ENCODE measurements at regions not wholly inside any gene's neighbourhood (a gene's known extent, or its start where the extent isn't known, plus 50 kb on each side); places are given as distances from the start of the nearest gene placed in this dataset.

DNA sequence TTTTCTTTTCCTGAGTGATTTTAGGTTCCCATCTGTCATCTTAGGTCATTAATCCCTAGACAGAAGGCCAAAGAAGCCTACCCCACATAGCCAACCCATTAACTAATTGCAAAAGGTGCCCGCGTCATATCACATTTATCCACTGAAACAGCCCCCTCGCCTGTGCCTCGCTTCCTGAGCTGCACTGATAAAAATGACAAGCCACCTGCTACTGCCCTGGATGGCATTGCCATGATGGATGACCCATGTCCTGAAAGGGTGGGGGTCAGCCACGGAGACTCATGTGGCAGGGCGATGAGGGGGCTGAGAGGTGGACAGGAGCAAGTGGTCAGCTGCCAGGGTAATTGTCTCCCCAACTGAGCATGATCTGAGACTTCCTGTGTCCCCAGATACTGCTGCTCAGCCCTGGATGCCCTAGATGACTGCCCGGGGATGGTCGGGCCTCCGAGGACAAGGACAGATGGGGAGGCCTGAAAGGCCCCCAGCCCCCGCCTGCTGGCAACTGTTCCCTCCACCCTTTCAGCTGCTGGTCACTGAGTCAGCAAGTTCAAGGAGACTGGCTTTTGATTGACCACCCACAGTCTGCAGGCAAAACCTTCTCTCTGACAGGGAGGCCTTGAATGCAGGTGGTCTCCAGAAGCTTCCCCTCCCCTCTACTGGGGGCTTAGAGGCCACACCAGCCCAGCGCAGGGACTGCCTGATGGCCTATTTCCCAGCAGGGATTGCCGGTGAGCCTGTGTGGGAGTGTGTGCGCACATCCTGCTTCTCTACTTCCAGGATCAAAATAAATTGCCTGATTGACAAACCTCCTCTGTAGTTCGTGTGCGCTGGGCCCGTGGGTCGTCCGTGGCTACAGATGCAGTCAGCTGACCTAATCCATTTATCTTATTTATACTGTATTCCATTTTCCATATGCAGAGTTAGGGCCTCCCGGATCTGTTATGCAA lies 496.3 kb downstream of the BCOR start:
- Mint-ChIP-seq H3K36me3 (ENCODE audit: low read depth) (no peaks in the 10 kb centered on the region), H3K4me3 (no peak overlapping the region), H3K4me1 (ENCODE audit: low read depth) (no peaks in the 10 kb centered on the region), H3K9me3 (no peaks in the 10 kb centered on the region), H3K27me3 (ENCODE audit: insufficient read depth) (peaks cover 15% of the 10 kb centered on the region), H3K27ac (no peak overlapping the region)
- TF ChIP-seq CTCF (IDR thresholded peaks at IDR 0.05) = no peak
- no peak for DNase-seq

DNA sequence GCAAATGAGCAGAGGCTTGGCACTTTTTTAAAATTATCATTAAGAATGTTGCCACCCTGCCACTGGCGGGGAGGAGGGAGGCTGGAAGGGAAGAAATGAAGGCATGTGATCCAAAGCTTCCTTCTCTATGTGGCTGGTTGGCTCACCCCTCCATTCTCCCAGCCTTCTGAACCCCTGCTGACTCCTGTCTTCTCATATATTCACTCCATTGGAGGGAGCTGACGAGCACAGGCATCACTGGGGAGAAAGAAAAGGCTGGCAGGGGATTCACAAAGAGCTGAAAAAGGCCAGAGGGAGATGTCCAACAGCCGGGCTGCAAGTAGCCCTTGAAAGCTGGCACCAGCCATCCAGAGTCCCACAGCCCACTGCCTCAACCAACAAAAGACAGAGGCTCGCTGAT lies 495.6 kb downstream of the BCOR start:
- Mint-ChIP-seq H3K27ac (no peak overlapping the region), H3K27me3 (ENCODE audit: insufficient read depth) (peaks cover 17% of the 10 kb centered on the region), H3K4me1 (ENCODE audit: low read depth) (no peaks in the 10 kb centered on the region), H3K4me3 (no peak overlapping the region), H3K9me3 (no peaks in the 10 kb centered on the region), H3K36me3 (ENCODE audit: low read depth) (no peaks in the 10 kb centered on the region)
- no peak for DNase-seq
- no peak for TF ChIP-seq CTCF (IDR thresholded peaks at IDR 0.05)

DNA sequence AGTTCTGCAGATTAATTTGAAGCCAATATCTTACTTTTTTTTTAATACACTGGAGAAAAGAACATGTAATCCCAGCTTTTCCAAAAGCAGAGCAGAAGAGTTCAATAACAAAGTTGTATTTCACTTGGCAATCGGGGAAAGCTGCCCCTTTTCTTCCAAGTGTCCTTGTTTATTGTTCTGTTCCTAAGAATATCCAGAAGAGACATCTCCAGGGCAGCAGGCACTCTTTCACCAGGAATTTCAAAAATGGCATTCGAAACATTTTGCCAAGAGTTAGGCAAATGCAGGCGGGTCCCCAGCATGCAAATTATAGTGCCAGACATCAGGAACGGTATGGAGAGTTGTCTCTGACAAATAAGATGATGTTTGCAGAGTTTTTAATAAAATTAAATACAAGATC lies 494.5 kb downstream of the BCOR start:
- Mint-ChIP-seq H3K27ac (no peak overlapping the region), H3K36me3 (ENCODE audit: low read depth) (no peaks in the 10 kb centered on the region), H3K4me3 (no peak overlapping the region), H3K27me3 (ENCODE audit: insufficient read depth) (peaks cover 15% of the 10 kb centered on the region; the same call in 1 of the 2 replicates), H3K9me3 (no peaks in the 10 kb centered on the region), H3K4me1 (ENCODE audit: low read depth) (no peaks in the 10 kb centered on the region)
- no peak for TF ChIP-seq CTCF (IDR thresholded peaks at IDR 0.05)
- DNase-seq = no peak

DNA sequence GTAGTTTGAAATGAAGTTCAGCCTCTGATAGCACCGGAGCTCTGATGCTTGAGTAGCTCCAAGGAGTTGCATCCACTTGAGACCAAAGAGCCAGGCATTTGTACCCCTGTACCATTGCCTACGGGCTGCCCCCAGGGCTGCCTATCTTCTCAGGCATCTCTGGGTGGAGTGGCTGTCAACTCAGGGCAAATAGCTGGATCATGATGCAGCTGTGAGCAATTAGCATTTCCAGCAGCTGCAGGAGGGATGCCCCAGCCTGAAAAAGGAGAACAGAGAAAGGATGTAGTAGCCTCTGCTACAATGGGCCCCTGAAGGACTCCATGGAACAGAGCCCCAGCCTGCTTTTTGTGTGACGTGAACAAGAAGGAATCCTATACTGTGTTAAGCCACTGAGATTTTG lies 492.6 kb downstream of the BCOR start:
- H3K4me3 Mint-ChIP-seq = no peak overlapping the region
- no peaks in the 10 kb centered on the region for H3K9me3 Mint-ChIP-seq
- no peak overlapping the region for H3K27ac Mint-ChIP-seq
- no peaks in the 10 kb centered on the region for H3K36me3 Mint-ChIP-seq (ENCODE audit: low read depth)
- no peaks in the 10 kb centered on the region for H3K4me1 Mint-ChIP-seq (ENCODE audit: low read depth)
- DNase-seq = no peak
- peaks cover 16% of the 10 kb centered on the region; the same call in 1 of the 2 replicates for H3K27me3 Mint-ChIP-seq (ENCODE audit: insufficient read depth)
- TF ChIP-seq CTCF (IDR thresholded peaks at IDR 0.05) = no peak

DNA sequence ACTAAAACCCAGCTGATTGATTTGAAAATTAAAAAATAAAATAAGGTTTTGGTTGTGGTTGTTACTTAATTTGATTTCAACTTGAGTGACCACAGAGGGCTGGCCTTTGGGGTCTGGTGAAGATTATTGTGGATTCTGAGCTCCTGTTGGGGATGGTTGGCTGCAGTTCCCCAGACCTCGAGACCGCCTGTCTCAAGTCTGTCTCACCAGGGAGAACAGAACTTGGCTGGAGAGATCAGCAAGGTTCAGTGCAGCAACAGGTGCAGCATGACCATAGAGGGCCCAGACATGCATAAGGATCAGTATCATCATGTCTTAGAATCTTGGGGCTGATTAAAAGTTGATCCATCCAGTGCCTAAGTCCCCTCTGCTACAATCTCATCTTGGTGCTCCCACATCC lies 491.9 kb downstream of the BCOR start:
- no peak overlapping the region for H3K4me3 Mint-ChIP-seq
- DNase-seq = no peak
- H3K27me3 Mint-ChIP-seq (ENCODE audit: insufficient read depth) = peaks cover 23% of the 10 kb centered on the region; the same call in 1 of the 2 replicates
- no peak overlapping the region for H3K27ac Mint-ChIP-seq
- no peak for TF ChIP-seq CTCF (IDR thresholded peaks at IDR 0.05)
- H3K4me1 Mint-ChIP-seq (ENCODE audit: low read depth) = no peaks in the 10 kb centered on the region
- no peaks in the 10 kb centered on the region for H3K9me3 Mint-ChIP-seq
- H3K36me3 Mint-ChIP-seq (ENCODE audit: low read depth) = no peaks in the 10 kb centered on the region

All from HFFc6 (cell line).